ENCODE measurements at regions not wholly inside any gene's neighbourhood (a gene's known extent, or its start where the extent isn't known, plus 50 kb on each side); places are given as distances from the start of the nearest gene placed in this dataset.

DNA sequence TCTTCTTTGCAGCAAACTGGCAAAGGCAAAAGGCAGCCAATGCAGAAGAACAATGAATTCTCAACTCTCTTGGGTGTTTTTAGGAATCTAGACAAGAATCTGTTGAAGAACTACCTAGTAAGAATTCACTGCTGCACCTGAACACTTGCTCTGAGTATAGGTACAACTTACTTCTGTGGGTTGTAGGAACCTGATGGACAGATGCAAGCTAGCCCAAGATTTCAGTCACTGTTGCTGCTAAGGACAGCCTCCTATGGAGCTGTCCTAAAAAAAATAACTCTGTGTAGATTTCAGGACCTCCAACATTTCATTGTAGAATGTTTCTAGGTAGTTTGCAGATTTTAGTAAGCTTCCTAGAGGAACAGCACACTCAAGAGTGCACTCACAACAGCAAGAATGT lies 363.5 kb downstream of the CBLN2 start:
- H3K4me1 ChIP-seq (ENCODE audit: insufficient read depth, low read length), result no peaks in the 10 kb centered on the region
- ATAC-seq (ENCODE audit: insufficient read depth, low read depth), result no peak
- H3K27ac ChIP-seq (ENCODE audit: low read length), result no peak overlapping the region
- no peaks in the 10 kb centered on the region for H3K27me3 ChIP-seq (ENCODE audit: insufficient read depth, low read length, poor library complexity)
- H3K4me3 ChIP-seq (ENCODE audit: low read depth in 1 of 2, low read length in 2 of 2), result no peak overlapping the region
- H3K9ac ChIP-seq (ENCODE audit: low read depth, low read length), result no peak overlapping the region
- DNase-seq, result no peak
- H4K20me1 ChIP-seq (ENCODE audit: insufficient read depth, low read length), result no peaks in the 10 kb centered on the region
- TF ChIP-seq, protein P1, sequence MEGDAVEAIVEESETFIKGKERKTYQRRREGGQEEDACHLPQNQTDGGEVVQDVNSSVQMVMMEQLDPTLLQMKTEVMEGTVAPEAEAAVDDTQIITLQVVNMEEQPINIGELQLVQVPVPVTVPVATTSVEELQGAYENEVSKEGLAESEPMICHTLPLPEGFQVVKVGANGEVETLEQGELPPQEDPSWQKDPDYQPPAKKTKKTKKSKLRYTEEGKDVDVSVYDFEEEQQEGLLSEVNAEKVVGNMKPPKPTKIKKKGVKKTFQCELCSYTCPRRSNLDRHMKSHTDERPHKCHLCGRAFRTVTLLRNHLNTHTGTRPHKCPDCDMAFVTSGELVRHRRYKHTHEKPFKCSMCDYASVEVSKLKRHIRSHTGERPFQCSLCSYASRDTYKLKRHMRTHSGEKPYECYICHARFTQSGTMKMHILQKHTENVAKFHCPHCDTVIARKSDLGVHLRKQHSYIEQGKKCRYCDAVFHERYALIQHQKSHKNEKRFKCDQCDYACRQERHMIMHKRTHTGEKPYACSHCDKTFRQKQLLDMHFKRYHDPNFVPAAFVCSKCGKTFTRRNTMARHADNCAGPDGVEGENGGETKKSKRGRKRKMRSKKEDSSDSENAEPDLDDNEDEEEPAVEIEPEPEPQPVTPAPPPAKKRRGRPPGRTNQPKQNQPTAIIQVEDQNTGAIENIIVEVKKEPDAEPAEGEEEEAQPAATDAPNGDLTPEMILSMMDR (IDR thresholded peaks at IDR 0.05; ENCODE audit: borderline replicate concordance, extremely low read depth, low read length, poor library complexity, severe bottlenecking), result no peak
- no peak for TF ChIP-seq EZH2 (IDR thresholded peaks at IDR 0.05; ENCODE audit: borderline replicate concordance, low read depth, low read length, severe bottlenecking)
- peaks cover 8% of the 10 kb centered on the region for H3K9me3 ChIP-seq (ENCODE audit: insufficient read depth, low read length, severe bottlenecking)
- H3K79me2 ChIP-seq (ENCODE audit: insufficient read depth, low read length), result no peaks in the 10 kb centered on the region
- no peaks in the 10 kb centered on the region for H3K36me3 ChIP-seq (ENCODE audit: insufficient read depth, low read length)
- no peak overlapping the region for H3K4me2 ChIP-seq (ENCODE audit: insufficient read depth, low read length)
- no peak overlapping the region for H2AFZ ChIP-seq (ENCODE audit: low read depth, low read length)

DNA sequence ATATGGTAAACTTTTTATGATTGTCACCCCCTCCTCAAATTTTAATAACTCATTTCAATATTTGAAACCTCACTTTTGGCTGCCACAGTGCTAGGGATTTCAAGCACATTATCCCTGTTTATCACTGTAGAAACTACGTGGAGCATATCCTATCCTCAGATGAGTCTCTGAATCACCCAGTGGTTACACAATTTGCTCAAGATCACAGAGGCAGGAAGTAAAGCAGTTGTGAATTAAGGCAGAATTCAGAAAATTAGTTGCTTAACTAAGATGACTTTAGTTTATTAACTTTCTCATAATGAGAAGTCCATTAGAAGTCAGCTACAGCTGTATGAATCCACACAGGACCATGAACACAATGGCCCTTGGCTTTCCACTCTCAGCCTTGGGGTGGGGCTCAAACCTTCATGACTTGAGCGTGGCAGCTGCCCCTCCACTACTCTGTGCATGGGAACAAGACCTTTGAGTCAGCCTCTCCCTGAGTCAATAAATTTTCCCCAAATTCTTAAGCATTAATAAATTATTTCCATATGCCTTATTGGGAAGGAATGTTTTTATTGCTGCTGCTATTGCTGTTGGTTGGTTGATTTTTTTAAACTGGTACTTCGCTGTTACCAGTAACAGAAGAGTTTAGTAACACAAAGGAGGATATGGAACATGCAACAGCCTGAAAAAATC lies 369.0 kb downstream of the CBLN2 start:
- H2AFZ ChIP-seq (ENCODE audit: low read depth, low read length), result no peak overlapping the region
- no peak overlapping the region for H3K9ac ChIP-seq (ENCODE audit: low read depth, low read length)
- H3K27me3 ChIP-seq (ENCODE audit: insufficient read depth, low read length, poor library complexity), result no peaks in the 10 kb centered on the region
- ATAC-seq (ENCODE audit: insufficient read depth, low read depth), result no peak
- H3K4me2 ChIP-seq (ENCODE audit: insufficient read depth, low read length), result no peak overlapping the region
- no peaks in the 10 kb centered on the region for H3K4me1 ChIP-seq (ENCODE audit: insufficient read depth, low read length)
- TF ChIP-seq, protein P1 (IDR thresholded peaks at IDR 0.05; ENCODE audit: borderline replicate concordance, extremely low read depth, low read length, poor library complexity, severe bottlenecking), result no peak
- TF ChIP-seq EZH2 (IDR thresholded peaks at IDR 0.05; ENCODE audit: borderline replicate concordance, low read depth, low read length, severe bottlenecking), result no peak
- no peaks in the 10 kb centered on the region for H3K9me3 ChIP-seq (ENCODE audit: insufficient read depth, low read length, severe bottlenecking)
- no peaks in the 10 kb centered on the region for H3K79me2 ChIP-seq (ENCODE audit: insufficient read depth, low read length)
- H3K4me3 ChIP-seq (ENCODE audit: low read depth in 1 of 2, low read length in 2 of 2), result no peak overlapping the region
- no peaks in the 10 kb centered on the region for H4K20me1 ChIP-seq (ENCODE audit: insufficient read depth, low read length)
- no peak overlapping the region for H3K27ac ChIP-seq (ENCODE audit: low read length)
- no peak for DNase-seq
- no peaks in the 10 kb centered on the region for H3K36me3 ChIP-seq (ENCODE audit: insufficient read depth, low read length)

DNA sequence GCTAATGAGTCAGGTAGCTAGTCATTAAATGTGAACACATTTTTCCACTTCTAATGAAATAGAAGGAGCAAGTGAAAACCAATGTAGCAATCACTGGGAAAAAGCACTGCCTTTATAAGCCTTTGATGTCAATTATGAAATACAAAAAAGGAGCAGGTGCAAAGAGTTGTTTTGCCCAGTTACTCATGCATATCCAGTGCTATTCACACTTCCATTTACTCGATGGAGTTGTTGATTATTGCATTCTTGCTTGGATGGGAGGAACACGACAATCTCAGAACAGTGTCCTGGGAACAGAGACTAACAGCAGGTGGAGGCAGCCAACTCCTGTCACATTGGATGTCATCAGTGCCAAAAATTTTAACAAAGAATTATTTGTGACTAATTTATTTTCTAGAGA lies 372.5 kb downstream of the CBLN2 start:
- Histone ChIP-seq H3K27ac (ENCODE audit: low read length) (no peak overlapping the region), H3K79me2 (ENCODE audit: insufficient read depth, low read length) (no peaks in the 10 kb centered on the region), H3K4me3 (ENCODE audit: low read depth in 1 of 2, low read length in 2 of 2) (no peak overlapping the region), H3K27me3 (ENCODE audit: insufficient read depth, low read length, poor library complexity) (no peaks in the 10 kb centered on the region), H3K4me1 (ENCODE audit: insufficient read depth, low read length) (no peaks in the 10 kb centered on the region), H3K9me3 (ENCODE audit: insufficient read depth, low read length, severe bottlenecking) (no peaks in the 10 kb centered on the region), H3K36me3 (ENCODE audit: insufficient read depth, low read length) (no peaks in the 10 kb centered on the region), H2AFZ (ENCODE audit: low read depth, low read length) (no peak overlapping the region), H3K4me2 (ENCODE audit: insufficient read depth, low read length) (no peak overlapping the region), H4K20me1 (ENCODE audit: insufficient read depth, low read length) (no peaks in the 10 kb centered on the region), H3K9ac (ENCODE audit: low read depth, low read length) (no peak overlapping the region)
- DNase-seq (no peak), ATAC-seq (ENCODE audit: insufficient read depth, low read depth) (no peak)
- no peak for TF ChIP-seq EZH2 (IDR thresholded peaks at IDR 0.05; ENCODE audit: borderline replicate concordance, low read depth, low read length, severe bottlenecking)
- TF ChIP-seq, protein P1 (IDR thresholded peaks at IDR 0.05; ENCODE audit: borderline replicate concordance, extremely low read depth, low read length, poor library complexity, severe bottlenecking), result no peak
